GM19043 (cell line): ENCODE measurements at regions not wholly inside any gene's neighbourhood (a gene's known extent, or its start where the extent isn't known, plus 50 kb on each side); places are given as distances from the start of the nearest gene placed in this dataset.
"Not testable (repeated sequence)": the region's sequence is repeated elsewhere in the genome, so short reads cannot be mapped to it uniquely, and the experiment has no call there.

Source experiments
- ATAC-seq: cut with Tn5 transposase; IDR thresholded peaks from one replicate; pipeline ENCODE4 v1.9.1; 2021; ENCODE audit warnings: low read depth; ENCODE audit not compliant: unreplicated experiment

DNA sequence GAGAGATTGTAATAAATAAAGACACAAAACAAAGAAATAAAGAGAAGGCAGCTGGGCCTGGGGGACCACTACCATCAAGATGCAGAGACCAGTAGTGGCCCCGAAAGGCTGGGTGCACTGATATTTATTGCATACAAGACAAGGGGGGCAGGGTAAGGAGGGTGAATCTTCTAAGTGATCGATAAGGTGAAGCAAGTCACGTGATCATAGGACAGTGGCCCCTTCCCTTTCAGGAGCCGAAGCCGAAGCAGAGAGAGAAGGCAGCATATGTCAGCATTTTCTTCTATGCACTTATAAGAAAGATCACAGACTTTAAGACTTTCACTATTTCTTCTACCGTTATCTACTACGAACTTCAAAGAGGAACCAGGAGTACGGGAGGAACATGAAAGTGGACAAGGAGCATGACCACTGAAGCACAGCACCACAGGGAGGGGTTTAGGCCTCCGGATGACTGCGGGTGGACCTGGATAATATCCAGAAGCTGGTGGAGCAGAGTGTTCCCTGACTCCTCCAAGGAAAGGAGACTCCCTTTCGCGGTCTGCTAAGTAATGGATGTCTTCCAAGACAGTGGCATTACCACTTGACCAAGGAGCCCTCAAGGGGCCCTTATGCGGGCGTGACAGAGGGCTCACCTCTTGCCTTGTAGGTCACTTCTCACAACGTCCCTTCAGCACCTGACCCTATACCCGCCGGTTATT lies 126.4 kb downstream of the RBM46 start:
- ATAC-seq, result not testable (repeated sequence)

GRCh38 chr4:154908168-154908567 lies 127.1 kb downstream of the RBM46 start:
- ATAC-seq, result no peak

DNA sequence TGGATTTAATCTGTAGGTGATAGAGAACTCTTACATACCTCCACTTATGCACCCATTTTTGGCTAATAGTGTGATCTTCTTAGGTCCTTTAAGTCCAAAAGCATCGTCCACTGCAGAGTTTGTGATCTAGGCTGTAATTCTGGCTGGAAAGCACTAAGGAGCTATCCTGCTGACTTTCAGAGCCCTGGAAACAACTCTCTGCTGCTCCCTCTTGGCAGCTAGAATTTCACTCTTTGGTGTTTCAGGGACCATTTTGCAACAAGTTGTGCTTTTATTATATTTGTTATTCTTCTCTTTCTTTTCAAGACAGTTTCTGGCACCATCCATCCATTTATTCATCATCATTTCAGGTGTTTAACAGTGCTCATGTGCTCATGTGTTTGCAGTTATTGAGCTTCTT lies 130.0 kb downstream of the RBM46 start:
- ATAC-seq, result no peak

- ATAC-seq, result no peak
Measured at GRCh38 chr4:154911608-154912098, 130.6 kb downstream of the RBM46 start.

GRCh38 chr4:154916068-154916467 lies 135.0 kb downstream of the RBM46 start:
- ATAC-seq, result no peak

GRCh38 chr4:154927126-154927680 lies 146.1 kb downstream of the RBM46 start:
- ATAC-seq, result no peak

DNA sequence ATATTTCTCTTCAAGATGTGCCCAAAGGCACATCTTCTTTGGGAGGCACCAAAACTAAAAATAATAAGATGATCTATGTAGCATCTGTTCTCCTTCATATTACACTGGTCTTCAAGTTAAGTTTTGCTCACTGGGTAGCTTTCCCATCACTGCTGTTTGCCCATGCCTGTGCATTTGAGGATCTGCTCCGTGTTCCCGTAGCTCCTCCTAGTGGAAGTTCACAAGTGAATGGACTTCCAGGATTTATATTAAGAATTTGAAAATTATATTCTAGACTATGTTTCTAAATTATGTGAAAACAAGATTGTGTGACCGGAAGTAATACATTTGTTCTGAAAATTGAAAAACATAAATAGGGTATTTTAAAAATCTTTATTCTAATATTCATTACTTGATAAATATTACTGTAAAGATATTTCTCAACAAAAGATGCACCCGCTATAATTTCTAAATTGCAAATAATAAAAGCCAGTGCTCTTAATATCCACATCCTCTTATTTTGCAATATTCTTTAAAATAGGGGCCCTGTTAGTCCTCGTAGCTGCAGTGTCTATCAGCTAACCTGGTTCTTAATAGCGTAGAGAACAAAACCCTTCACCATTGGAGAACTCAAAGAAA lies 147.7 kb downstream of the RBM46 start:
- no peak for ATAC-seq

DNA sequence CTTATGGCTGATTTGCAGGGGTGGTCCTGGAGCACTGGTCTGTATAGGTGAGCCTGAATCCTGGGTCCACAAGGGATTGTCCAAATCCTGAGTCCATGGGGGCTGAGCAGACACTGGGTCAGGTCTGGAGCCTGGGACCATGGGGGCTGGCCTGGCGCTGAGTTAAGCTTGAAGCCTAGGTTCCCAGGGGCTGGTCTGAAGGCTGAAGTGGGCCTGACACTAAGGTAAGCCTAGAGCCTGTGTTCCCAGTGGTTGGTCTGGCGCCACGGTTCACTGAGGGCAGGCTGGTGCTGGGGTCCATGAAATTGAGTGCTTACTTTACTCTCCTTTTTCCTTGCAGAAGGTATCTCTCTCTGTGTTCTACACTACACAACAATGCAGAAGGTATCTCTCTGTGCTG lies 155.8 kb downstream of the RBM46 start:
- no peak for ATAC-seq

DNA sequence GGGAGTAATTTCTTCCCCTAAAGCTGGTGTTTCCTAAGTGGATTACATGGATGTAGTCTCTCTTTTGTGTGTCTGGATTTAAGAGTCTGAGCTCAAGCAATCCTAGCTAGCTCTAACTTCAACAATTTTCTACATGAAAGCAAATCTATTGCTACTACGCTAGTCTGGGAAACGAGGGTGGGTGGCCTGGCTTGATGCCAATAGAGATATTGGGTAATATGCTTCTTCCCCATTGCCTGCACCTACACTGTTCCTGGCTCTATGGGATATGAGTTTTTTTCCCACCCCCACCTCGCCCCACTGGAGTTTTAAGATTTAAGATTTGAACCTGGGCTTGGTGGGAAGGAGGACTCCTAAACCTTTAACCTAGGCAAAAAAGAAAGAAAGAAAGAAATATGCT lies 158.8 kb downstream of the RBM46 start:
- no peak for ATAC-seq

- no peak for ATAC-seq
Measured at GRCh38 chr4:154942176-154942575, 161.1 kb downstream of the RBM46 start.

DNA sequence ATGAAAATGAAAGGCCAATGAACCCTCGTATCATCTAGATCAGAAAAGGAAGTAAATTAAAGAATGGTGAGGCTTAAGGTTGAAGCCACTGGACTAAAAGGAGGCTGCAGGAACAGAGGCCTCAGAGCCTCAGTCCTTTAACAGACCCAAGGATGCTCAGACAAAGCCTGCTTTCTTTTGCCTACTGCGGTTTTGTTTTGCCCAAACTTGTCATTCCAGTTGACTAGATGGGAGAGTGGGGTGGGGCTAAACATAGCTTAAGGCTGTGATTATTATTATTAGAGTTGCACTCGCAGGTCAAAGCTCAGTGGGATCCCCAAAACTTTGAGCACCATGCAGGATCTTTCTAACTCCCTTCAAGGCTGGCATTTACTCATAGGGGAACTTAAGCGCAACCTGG lies 163.9 kb downstream of the RBM46 start:
- no peak for ATAC-seq

- ATAC-seq, result no peak
Measured at GRCh38 chr4:154946113-154946512, 165.0 kb downstream of the RBM46 start.

DNA sequence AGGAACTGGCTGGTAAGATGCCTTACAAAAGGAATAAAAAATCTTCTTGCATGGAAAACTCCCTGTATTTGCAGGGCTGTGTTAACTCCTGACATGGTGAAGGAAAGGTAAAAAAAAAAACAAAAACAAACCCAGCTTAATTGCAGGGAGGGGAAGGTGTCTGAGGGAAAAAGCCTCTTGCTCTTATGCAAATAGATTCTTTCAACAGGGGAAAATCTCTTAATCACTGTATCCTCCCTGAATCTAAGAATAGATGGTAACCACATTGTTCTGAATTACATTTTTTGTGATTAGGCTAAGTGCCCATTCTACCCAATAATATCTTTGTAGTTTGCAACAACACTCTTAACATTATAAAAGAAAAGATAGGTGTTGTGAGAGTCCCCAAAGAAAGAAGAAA lies 172.6 kb downstream of the RBM46 start:
- no peak for ATAC-seq

DNA sequence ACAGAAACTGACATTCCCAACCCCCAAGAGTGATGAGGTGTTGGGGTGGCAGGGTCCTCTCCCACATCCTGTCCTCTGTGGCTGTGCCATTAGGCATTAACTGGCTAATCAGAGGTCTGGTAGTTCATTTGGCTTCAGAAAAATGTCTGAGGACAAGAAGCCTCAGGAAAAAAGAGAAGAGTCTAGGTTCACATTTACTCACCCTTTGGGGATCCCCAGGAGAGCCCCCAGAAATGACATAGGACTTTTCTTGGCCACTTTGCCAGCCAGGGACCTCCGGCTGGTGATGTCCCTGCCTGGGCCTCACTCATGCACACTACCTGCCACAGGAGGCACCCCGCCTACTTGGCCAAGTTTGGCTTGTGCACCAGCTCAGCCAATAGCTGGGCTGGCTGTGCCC lies 173.0 kb downstream of the RBM46 start:
- no peak for ATAC-seq

- ATAC-seq, result no peak
Measured at GRCh38 chr4:154958121-154958520, 177.0 kb downstream of the RBM46 start.

DNA sequence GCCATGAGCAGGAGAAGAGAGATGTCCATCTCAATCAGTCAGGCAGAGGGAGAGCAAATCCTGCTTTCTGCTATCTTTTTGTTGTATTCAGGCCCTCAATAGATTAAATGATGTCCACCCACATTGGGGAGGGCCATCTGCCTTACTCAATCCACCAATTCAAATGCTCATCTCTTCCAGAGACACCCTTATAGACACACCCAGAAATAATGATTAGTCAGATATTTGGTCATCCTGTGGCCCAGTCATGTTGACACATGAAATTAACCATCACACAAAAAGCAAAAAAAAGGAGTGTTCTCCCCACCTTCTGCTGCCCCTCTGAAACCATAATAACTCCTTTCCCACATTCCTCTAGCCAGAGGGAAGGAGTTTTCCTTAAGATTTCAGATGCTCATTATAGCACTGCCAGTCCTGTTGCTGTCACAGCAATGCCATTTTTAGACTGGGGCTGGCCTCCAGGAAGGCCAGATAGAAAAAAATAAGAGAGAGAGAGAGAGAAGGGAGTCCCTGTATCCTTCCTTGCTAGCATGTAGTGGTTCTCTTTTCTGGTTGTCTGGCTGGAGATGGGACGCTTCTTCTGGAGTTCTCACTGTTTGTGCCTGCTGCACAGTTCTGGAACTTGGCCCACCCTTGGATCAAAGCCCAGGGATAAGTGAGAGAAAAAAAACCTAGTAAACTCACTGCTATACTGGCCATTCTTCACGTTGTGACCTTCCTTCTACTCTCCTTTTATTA lies 177.7 kb downstream of the RBM46 start:
- no peak for ATAC-seq

- ATAC-seq, result no peak
Measured at GRCh38 chr4:154959756-154960155, 178.7 kb downstream of the RBM46 start.

DNA sequence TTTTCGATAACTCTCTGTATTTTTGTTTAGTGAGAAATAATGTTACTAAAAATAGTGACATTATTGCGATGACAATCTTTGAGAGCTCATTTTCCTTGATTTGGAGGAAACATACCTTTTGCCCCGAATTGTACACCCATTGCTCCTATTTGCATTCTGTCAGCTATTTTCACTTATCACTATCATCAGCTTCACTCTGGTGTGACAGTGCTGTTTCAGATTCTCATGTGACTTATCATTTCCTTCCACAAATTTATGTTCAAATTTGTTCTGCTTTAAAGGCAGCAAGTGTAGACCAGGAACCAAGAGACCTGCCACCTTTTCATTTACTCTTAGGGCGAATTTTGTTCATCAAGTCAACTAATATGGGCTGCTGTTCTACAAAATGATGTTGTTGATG lies 179.4 kb downstream of the RBM46 start:
- no peak for ATAC-seq

GRCh38 chr4:154961263-154961662 lies 180.2 kb downstream of the RBM46 start:
- ATAC-seq, result peak; percentile 93

DNA sequence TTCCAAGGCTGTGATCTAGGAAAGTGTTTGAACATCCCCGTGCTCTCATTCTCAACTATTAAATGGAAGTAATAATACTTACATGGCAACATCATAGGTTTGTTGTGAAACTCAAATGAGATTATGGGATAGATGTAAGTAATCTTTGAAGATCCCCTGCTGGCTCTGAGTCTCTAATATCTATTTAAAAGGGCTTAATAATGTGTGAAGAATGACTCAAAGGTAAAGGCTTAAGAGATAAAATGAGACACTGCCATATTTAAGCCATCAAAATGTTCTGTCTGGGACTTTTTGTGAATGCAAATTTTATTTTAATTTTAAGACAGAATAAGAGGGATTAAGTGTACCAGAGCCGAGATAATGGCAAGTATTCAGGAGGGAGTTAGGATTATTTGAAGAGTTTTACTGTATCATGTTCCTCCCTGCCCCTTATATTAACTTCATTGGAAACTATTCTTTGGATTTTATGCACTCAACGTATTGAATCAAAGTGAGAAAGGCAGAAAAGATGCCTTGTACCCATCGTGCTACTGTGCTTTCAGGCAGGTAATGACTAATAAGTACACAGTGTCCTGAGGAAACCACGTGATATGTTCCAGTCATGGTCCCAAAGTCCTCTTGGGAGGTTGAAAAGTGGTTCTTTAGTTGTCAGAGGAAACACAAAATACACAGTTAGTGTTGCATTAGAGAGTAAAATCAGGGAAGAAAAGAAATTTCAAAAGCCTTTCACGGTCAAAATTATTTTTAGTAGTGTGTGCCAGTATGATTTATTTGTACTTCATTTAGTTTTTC lies 192.4 kb downstream of the RBM46 start:
- no peak for ATAC-seq

- no peak for ATAC-seq
Measured at GRCh38 chr4:154977228-154977627, 196.2 kb downstream of the RBM46 start.
